Mesenchymal stem cell (in vitro differentiated cells and primary cell): ENCODE measurements at regions not wholly inside any gene's neighbourhood (a gene's known extent, or its start where the extent isn't known, plus 50 kb on each side); places are given as distances from the start of the nearest gene placed in this dataset.

Source experiments
- DNase-seq: peaks from one replicate; pipeline ENCODE4 v3.0.0-alpha.2; 2013
- H2AFZ ChIP-seq: one replicate; pipeline ENCODE4 v1.6.1; 2013; ENCODE audit warnings: low read depth, mild to moderate bottlenecking, control low read depth, inconsistent platforms, low read length, moderate library complexity
- H2AK5ac ChIP-seq: 2 replicates; pipeline ENCODE4 v1.6.1; 2013; ENCODE audit warnings: low read length, moderate library complexity, mild to moderate bottlenecking, inconsistent platforms; ENCODE audit not compliant: severe bottlenecking
- H2BK120ac ChIP-seq: one replicate; pipeline ENCODE4 v1.6.1; 2013; ENCODE audit warnings: low read depth, mild to moderate bottlenecking, inconsistent platforms, low read length, moderate library complexity
- H2BK12ac ChIP-seq, 2 experiments: one replicate each; pipeline ENCODE4 v1.6.1; 2013; ENCODE audit warnings: inconsistent platforms in 2 of 2, low read length in 2 of 2, mild to moderate bottlenecking in 2 of 2, moderate library complexity in 2 of 2, control low read depth in 1 of 2
- H2BK15ac ChIP-seq: one replicate; pipeline ENCODE4 v1.6.1; 2013; ENCODE audit warnings: mild to moderate bottlenecking, low read depth, inconsistent platforms; ENCODE audit not compliant: poor library complexity, severe bottlenecking
- H2BK5ac ChIP-seq: 2 replicates; pipeline ENCODE4 v1.6.1; 2013; ENCODE audit warnings: low read depth, mild to moderate bottlenecking, low read length, control low read depth, inconsistent platforms; ENCODE audit not compliant: poor library complexity, severe bottlenecking
- H3K14ac ChIP-seq, 2 experiments: one replicate each; pipeline ENCODE4 v1.6.1; 2013; ENCODE audit warnings: inconsistent platforms in 2 of 2, low read length in 2 of 2, control low read depth in 1 of 2, mild to moderate bottlenecking in 1 of 2, moderate library complexity in 1 of 2
- H3K18ac ChIP-seq, 2 experiments: one replicate each; pipeline ENCODE4 v1.6.1; 2013; ENCODE audit warnings: inconsistent platforms in 2 of 2, low read length in 2 of 2, control low read depth in 1 of 2, low read depth in 1 of 2, mild to moderate bottlenecking in 1 of 2
- H3K23ac ChIP-seq, 2 experiments: one replicate each; pipeline ENCODE4 v1.6.1; 2013; ENCODE audit warnings: inconsistent platforms in 2 of 2, low read length in 2 of 2, mild to moderate bottlenecking in 2 of 2, moderate library complexity in 2 of 2, control low read depth in 1 of 2
- H3K27ac ChIP-seq: 2 replicates; pipeline ENCODE4 v1.5.1; 2013; ENCODE audit warnings: mild to moderate bottlenecking, moderate library complexity, low read length, control low read depth, inconsistent platforms; ENCODE audit not compliant: poor library complexity, severe bottlenecking
- H3K27me3 ChIP-seq, 2 experiments: 2 replicates each; pipeline versions ENCODE4 v1.6.1 to v1.7.0; 2013; ENCODE audit warnings: low read length in 2 of 2, mild to moderate bottlenecking in 2 of 2, moderate library complexity in 2 of 2, control low read depth in 1 of 2, inconsistent platforms in 1 of 2; ENCODE audit not compliant: control insufficient read depth in 1 of 2, insufficient read depth in 1 of 2
- H3K36me3 ChIP-seq, 2 experiments: 2 replicates each; pipeline versions ENCODE4 v1.6.1 to v1.7.0; 2013; ENCODE audit warnings: low read length in 2 of 2, control low read depth in 1 of 2, inconsistent platforms in 1 of 2, low read depth in 1 of 2, mild to moderate bottlenecking in 1 of 2; ENCODE audit not compliant: insufficient read depth in 2 of 2, control insufficient read depth in 1 of 2
- H3K4ac ChIP-seq, 2 experiments: one replicate each; pipeline ENCODE4 v1.6.1; 2013; ENCODE audit warnings: inconsistent platforms in 2 of 2, low read length in 2 of 2, mild to moderate bottlenecking in 2 of 2, moderate library complexity in 2 of 2, control low read depth in 1 of 2, low read depth in 1 of 2
- H3K4me1 ChIP-seq: 2 replicates; pipeline ENCODE4 v1.6.1; 2013; ENCODE audit warnings: low read depth, low read length, control low read depth; ENCODE audit not compliant: control insufficient read depth, insufficient read depth
- H3K4me2 ChIP-seq: 2 replicates; pipeline ENCODE4 v1.6.1; 2013; ENCODE audit warnings: low read length, mild to moderate bottlenecking, inconsistent platforms; ENCODE audit not compliant: poor library complexity, severe bottlenecking
- H3K4me3 ChIP-seq, 2 experiments: 2 replicates each; pipeline versions ENCODE4 v1.5.1 to v1.7.0; 2013; ENCODE audit warnings: low read length in 2 of 2, mild to moderate bottlenecking in 2 of 2, control low read depth in 1 of 2, low read depth in 1 of 2; ENCODE audit not compliant: insufficient read depth in 1 of 2
- H3K79me1 ChIP-seq: replicated peaks from 2 replicates; pipeline ENCODE4 v1.6.1; 2013; ENCODE audit warnings: mild to moderate bottlenecking, control low read depth, low read length, inconsistent platforms; ENCODE audit not compliant: poor library complexity, severe bottlenecking
- H3K9ac ChIP-seq: 2 replicates; pipeline ENCODE4 v1.7.0; 2013; ENCODE audit warnings: mild to moderate bottlenecking, low read length, moderate library complexity
- H3K9me3 ChIP-seq: 2 replicates; pipeline ENCODE4 v1.7.0; 2013; ENCODE audit warnings: mild to moderate bottlenecking, low read length; ENCODE audit not compliant: control insufficient read depth
- H4K8ac ChIP-seq: one replicate; pipeline ENCODE4 v1.6.1; 2013; ENCODE audit warnings: inconsistent platforms, mild to moderate bottlenecking, low read length, moderate library complexity
- H4K91ac ChIP-seq: one replicate; pipeline ENCODE4 v1.6.1; 2013; ENCODE audit warnings: mild to moderate bottlenecking, low read length, inconsistent platforms
- WGBS: methylation state at CpG from one replicate; pipeline ENCODE4 v1.1.7; 2013; ENCODE audit warnings: mixed read lengths; 5-methylcytosine and 5-hydroxymethylcytosine counted together

GRCh38 chr12:89815225-89815624, 106.6 kb upstream of the ATP2B1 start:
- no peak overlapping the region for H3K27ac ChIP-seq
- H3K4me1 ChIP-seq: no peaks in the 10 kb centered on the region
- no peaks in the 10 kb centered on the region for H3K36me3 ChIP-seq
- no peak overlapping the region for H2AFZ ChIP-seq
- H2BK15ac ChIP-seq: no peak overlapping the region
- H3K4ac ChIP-seq: no peak overlapping the region
- H2BK120ac ChIP-seq: no peak overlapping the region
- H2BK5ac ChIP-seq: no peak overlapping the region
- H4K91ac ChIP-seq: no peak overlapping the region
- no peak overlapping the region for H3K9ac ChIP-seq
- H3K9me3 ChIP-seq: no peaks in the 10 kb centered on the region
- no peaks in the 10 kb centered on the region for H3K79me1 ChIP-seq
- H2AK5ac ChIP-seq: no peak overlapping the region
- H4K8ac ChIP-seq: no peak overlapping the region
- no peak overlapping the region for H3K4me2 ChIP-seq
- no peak overlapping the region for H2BK12ac ChIP-seq
- H3K18ac ChIP-seq: no peak overlapping the region
- no peak overlapping the region for H3K23ac ChIP-seq
- no peak for DNase-seq
- 100% methylated on average over 2 of the region's 3 CpGs for WGBS
- no peak overlapping the region for H3K4me3 ChIP-seq
- no peaks in the 10 kb centered on the region for H3K27me3 ChIP-seq
- H3K14ac ChIP-seq: no peak overlapping the region

GRCh38 chr12:89803412-89803811, 94.8 kb upstream of the ATP2B1 start:
- Histone ChIP-seq H3K4me2 (no peak overlapping the region), H2AK5ac (no peak overlapping the region), H4K8ac (no peak overlapping the region), H2BK15ac (no peak overlapping the region), H3K9ac (no peak overlapping the region), H2BK12ac (no peak overlapping the region), H3K4me1 (no peaks in the 10 kb centered on the region), H3K36me3 (no peaks in the 10 kb centered on the region), H2AFZ (no peak overlapping the region), H3K14ac (no peak overlapping the region), H4K91ac (no peak overlapping the region), H3K27ac (no peak overlapping the region), H3K18ac (no peak overlapping the region), H3K79me1 (no peaks in the 10 kb centered on the region), H2BK120ac (no peak overlapping the region), H3K23ac (no peak overlapping the region), H3K4ac (no peak overlapping the region), H3K9me3 (no peaks in the 10 kb centered on the region), H3K4me3 (no peak overlapping the region), H3K27me3 (no peaks in the 10 kb centered on the region), H2BK5ac (no peak overlapping the region)
- DNase-seq: no peak

GRCh38 chr12:89801284-89801683, 92.6 kb upstream of the ATP2B1 start:
- no peak overlapping the region for H3K23ac ChIP-seq
- H3K9ac ChIP-seq: no peak overlapping the region
- H3K4ac ChIP-seq: no peak overlapping the region
- no peak overlapping the region for H2AK5ac ChIP-seq
- no peaks in the 10 kb centered on the region for H3K27me3 ChIP-seq
- H3K36me3 ChIP-seq: no peaks in the 10 kb centered on the region
- no peaks in the 10 kb centered on the region for H3K9me3 ChIP-seq
- no peak overlapping the region for H4K8ac ChIP-seq
- no peaks in the 10 kb centered on the region for H3K4me1 ChIP-seq
- no CpG with 5 or more reads among the region's 2 CpGs for WGBS
- no peak overlapping the region for H2BK15ac ChIP-seq
- H3K4me3 ChIP-seq: no peak overlapping the region
- no peaks in the 10 kb centered on the region for H3K79me1 ChIP-seq
- DNase-seq: no peak
- no peak overlapping the region for H2BK5ac ChIP-seq
- H2AFZ ChIP-seq: no peak overlapping the region
- H3K4me2 ChIP-seq: no peak overlapping the region
- no peak overlapping the region for H2BK120ac ChIP-seq
- H3K14ac ChIP-seq: no peak overlapping the region
- H3K18ac ChIP-seq: no peak overlapping the region
- H2BK12ac ChIP-seq: no peak overlapping the region
- no peak overlapping the region for H3K27ac ChIP-seq
- H4K91ac ChIP-seq: no peak overlapping the region

GRCh38 chr12:89800435-89800834, 91.8 kb upstream of the ATP2B1 start:
- no peaks in the 10 kb centered on the region for H3K36me3 ChIP-seq
- H2BK5ac ChIP-seq: no peak overlapping the region
- no peak overlapping the region for H3K14ac ChIP-seq
- no peak overlapping the region for H3K27ac ChIP-seq
- no peak overlapping the region for H3K4me2 ChIP-seq
- H2BK12ac ChIP-seq: no peak overlapping the region
- no peaks in the 10 kb centered on the region for H3K4me1 ChIP-seq
- no peak overlapping the region for H3K23ac ChIP-seq
- no peak overlapping the region for H2BK120ac ChIP-seq
- no peak overlapping the region for H3K18ac ChIP-seq
- no peaks in the 10 kb centered on the region for H3K9me3 ChIP-seq
- no peak overlapping the region for H2AFZ ChIP-seq
- H3K4ac ChIP-seq: no peak overlapping the region
- no peak overlapping the region for H2AK5ac ChIP-seq
- H3K9ac ChIP-seq: no peak overlapping the region
- H3K4me3 ChIP-seq: no peak overlapping the region
- no peaks in the 10 kb centered on the region for H3K27me3 ChIP-seq
- H3K79me1 ChIP-seq: no peaks in the 10 kb centered on the region
- H2BK15ac ChIP-seq: no peak overlapping the region
- no peak for DNase-seq
- H4K91ac ChIP-seq: no peak overlapping the region
- H4K8ac ChIP-seq: no peak overlapping the region
